OCI-LY7 (cell line): ENCODE measurements at regions not wholly inside any gene's neighbourhood (a gene's known extent, or its start where the extent isn't known, plus 50 kb on each side); places are given as distances from the start of the nearest gene placed in this dataset.

Experiments
- EZH2phosphoT487 ChIP-seq: fragments of 200-600 bp; sonication (generic); IDR thresholded peaks from 2 replicates; pipeline ENCODE4 v1.6.1; 2018; ENCODE audit warnings: low read depth, borderline replicate concordance, mild to moderate bottlenecking, mixed run types, antibody characterized with exemption, low read length, moderate library complexity, mixed read lengths
- TF ChIP-seq, protein P1 (sequence below): fragments of 200-600 bp; sonication (generic); conservative IDR thresholded peaks from 2 replicates; pipeline ENCODE4 v1.5.1; 2014; ENCODE audit warnings: mild to moderate bottlenecking, antibody characterized with exemption, low read length, moderate library complexity, mixed read lengths

DNA sequence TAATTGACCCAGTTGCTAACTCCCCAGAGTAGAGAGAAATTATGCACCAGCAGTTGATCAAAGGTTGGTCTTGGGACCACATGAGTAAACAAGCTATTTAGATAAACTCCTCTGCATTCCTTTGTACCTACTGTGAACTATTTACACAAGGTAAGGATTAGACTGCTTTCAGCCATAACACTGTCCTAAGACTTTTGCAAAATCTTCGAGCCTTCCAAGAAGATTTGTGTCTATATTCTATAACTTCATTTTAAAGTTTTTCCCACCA lies 108.5 kb upstream of the UNC13C start:
- TF ChIP-seq EZH2phosphoT487 = no peak
- TF ChIP-seq, protein P1, sequence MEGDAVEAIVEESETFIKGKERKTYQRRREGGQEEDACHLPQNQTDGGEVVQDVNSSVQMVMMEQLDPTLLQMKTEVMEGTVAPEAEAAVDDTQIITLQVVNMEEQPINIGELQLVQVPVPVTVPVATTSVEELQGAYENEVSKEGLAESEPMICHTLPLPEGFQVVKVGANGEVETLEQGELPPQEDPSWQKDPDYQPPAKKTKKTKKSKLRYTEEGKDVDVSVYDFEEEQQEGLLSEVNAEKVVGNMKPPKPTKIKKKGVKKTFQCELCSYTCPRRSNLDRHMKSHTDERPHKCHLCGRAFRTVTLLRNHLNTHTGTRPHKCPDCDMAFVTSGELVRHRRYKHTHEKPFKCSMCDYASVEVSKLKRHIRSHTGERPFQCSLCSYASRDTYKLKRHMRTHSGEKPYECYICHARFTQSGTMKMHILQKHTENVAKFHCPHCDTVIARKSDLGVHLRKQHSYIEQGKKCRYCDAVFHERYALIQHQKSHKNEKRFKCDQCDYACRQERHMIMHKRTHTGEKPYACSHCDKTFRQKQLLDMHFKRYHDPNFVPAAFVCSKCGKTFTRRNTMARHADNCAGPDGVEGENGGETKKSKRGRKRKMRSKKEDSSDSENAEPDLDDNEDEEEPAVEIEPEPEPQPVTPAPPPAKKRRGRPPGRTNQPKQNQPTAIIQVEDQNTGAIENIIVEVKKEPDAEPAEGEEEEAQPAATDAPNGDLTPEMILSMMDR = no peak
